GM21529 (cell line): ENCODE measurements at regions not wholly inside any gene's neighbourhood (a gene's known extent, or its start where the extent isn't known, plus 50 kb on each side); places are given as distances from the start of the nearest gene placed in this dataset.

ENCODE experiments used
- ATAC-seq: cut with Tn5 transposase; IDR thresholded peaks from one replicate; pipeline ENCODE4 v1.9.1; 2021; ENCODE audit not compliant: unreplicated experiment

DNA sequence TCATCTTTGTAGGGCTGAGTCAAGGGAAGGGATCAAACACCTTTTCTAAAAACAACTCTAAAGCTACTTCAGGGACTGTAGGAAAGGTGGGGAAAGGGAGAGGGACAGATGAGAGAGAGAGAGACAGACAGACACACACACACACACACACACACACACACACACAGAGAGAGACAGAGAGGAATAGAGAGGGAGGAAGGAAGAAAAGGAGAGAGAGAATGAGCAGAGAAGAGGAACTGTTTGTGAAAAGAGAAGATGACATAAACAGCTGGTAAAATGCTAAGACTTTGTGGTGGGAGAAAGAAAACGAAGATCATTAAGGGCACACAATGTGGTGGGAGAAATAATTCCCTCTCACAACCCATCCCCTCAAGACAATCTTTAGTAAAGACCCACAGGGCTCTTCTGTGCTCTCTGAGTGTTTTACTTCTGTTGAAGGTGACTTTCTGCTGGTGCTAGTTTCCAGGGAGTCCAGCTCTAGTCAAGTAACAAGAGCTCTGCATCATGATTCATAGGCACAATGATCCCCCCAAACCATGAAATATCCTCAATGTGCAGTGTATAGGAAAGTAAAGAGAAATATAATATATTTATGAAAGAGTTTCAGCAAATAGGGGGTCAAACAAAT is 77.2 kb upstream of the STK17B start:
- no peak for ATAC-seq

DNA sequence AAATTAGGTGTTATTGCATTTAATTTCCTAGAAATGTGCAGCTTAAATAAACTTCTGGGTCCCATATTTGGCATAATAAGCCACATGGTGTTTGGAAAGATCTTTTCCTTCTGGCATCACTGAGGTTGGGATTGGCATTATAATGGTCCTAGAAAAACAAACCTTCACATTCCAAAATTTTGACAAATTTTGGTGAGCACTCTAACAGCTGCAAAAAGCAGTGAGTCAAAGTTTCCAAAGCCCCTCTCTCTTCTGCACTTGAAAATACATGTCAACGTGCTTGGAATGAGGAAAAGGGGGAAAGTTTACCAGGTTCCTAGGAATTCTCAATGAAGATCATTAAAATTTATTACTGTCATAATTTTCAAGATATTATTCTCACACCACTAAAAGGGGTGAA is 77.8 kb upstream of the STK17B start:
- ATAC-seq = no peak

DNA sequence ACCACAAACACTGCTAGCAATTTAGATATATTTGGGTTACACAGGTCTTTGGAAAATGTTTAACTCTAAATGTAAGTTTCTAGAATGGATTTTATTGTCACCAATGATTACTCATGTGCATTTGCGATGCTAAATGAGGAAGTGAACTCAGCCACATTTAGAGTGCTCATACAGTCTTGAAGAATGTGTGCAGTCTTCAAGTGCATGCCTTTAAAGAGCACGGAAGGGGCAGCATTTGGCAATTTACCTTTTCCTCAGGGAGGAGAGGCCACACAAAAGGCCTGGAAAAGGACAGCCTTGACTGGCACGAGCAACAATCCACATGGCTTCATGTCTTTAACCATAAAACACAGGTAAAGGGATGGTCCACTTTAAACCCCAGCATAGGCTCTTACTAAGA is 78.5 kb upstream of the STK17B start:
- peak; percentile 88 for ATAC-seq

DNA sequence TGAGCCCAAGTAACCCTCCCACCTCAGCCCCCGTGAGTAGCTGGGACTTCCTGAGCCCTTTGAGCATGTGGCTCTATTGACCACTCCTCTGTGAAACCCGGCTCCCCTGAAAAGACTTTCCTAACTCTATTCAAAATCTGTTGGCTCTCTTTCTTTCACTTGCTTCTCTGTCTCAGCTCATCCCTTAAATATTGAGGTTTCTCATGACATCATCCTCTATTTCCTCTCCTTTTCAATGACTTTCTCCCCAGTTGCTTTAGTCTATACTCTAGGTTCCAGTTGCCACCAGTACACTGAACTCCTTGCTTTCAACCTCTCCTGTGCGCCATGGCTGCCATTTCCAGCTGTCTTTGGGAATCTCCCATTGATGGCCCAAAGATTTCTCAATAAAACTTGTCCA is 79.8 kb upstream of the STK17B start:
- ATAC-seq = no peak

DNA sequence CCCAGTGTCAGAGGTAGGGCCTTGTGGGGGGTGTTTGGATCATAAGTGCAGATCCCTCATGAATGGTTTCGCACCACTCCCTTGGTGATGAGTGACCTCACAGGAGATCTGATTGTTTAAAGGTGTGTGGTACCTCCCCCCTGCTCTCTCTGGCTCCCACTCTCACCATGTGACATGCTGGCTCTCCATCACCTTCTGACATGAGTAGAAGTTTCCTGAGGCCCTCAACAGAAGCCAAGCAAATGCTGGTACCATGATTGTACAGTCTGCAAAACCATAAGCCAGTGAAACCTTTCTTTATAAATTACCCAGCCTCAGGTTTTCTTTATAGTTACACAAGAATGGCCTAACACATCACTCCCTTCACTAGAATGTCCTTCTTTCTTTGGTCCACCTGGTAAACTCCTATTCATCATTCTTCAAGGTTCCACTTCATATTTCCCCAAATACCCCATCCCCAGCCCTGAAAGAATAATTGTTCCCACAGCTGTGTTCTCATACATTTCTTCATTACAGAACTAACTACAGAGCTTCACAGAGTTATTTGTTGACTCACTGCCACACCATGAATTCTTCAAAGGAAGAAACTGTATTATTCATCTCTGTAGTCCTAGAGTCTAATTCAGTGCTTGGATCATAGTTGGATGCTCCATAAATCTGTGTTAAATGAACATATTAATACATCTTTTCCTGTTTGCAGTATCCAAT is 81.2 kb upstream of the STK17B start:
- no peak for ATAC-seq

DNA sequence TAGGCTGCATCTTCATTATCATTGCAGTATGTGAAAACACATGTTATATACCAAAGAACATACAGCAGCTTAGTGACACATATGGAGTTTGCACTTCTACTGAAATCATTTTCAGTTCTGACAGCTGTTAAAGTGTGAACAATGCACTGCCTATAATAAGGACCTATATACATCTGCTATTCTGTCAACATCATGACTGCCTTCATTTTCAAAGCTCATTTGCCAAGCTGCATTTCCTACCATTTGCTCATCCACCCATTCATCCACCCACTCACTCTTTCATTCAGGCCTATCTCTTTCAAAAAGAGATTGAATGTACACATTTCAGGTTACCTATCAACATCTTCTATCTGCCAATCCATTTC is 81.7 kb upstream of the STK17B start:
- ATAC-seq = no peak

DNA sequence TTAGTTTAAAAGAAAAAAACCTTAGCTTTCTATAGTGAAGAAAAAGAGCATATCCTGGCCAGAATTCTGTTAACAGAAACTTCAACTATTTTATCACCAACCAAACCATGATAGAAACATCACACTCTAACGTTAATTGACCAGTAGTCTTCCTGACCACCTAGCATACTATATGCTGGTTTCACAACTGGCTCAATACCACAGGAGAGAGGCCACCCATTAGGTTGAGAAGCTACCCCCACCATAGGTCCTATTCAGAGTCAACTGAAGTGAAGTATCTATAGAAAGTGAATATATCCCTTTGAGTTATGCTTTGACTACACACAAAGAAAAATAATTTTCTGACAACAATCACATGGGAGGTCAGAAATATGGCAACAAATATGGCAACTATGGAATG is 85.2 kb upstream of the STK17B start:
- no peak for ATAC-seq

DNA sequence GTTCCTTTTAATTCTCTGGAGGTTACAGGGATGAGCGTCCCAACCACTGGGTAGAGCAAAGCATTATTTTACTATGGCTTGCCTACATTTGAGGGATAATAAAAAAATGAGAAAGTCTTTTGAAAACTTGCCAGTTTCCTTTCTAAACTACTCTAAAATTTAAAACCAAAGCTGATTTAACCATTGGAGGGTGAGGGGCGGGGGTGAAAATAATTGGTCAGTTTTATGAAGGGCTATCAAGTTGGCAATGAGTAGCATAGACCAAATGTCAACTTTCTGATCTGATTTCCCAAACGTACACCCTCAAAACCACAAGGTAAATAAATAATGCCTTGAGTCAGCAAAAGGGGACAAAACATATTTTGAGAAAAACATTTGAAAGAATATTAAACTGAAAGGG is 85.7 kb upstream of the STK17B start:
- ATAC-seq = no peak

DNA sequence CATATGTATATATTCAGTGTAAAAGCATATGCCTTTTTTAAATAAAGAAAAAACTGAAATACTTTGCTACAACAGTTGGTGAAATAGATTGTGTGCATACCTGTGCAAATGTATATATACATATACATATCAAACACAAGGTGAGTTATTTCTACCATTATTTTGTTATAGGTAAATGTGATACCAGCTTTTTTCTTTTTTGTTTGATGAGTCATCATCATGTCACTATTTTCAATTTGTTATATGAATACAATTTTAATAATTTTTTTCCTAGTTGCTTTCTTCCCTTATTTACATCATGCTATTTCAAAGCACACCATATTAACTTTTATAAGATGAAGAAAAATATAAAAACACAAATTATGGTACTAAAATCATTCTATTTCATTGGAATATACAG is 87.0 kb upstream of the STK17B start:
- no peak for ATAC-seq

DNA sequence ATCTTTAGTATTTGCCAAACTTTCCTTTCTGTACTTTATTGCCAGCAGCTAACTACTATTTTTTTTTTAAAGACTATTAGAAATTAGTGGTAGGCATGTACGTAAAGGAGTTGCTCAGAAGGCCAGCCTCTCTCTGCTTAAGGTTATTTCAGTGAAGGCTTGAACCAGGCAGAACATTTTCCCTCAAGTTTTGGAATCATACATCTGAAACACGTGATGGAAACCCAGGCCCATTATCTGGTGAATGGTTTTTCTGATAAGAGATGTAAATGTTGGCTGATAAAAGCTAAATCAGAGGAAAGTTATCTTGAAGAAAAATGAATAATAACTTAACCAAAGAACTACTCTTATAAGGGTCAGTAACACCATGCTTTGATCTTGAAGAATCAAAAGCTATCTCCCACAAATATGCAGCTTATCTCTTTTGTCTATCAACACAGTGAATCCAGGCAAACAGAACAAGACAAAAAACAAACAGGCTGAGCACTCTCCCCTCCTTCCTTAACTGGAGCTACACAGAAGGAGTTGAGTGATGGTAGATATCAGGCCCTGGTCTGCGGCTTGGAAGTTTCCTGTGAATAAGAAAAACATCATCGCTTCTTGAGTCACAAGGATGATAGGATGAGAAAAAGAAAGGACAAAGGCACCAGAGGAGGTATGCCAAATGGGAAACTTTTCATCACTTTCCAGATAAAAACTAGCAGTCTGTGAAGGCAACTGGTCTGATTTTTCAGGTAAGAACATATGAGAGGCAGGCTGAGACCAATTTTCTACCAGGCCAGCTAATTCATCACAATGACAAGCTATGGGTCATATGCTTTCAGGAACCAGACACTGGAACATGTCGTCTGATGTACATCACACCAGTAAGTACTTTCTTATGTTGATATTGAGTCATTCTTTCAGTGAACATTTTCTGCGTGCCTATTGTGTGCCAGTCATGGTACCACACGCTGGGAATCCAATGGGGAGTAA is 88.4 kb upstream of the STK17B start:
- no peak for ATAC-seq

DNA sequence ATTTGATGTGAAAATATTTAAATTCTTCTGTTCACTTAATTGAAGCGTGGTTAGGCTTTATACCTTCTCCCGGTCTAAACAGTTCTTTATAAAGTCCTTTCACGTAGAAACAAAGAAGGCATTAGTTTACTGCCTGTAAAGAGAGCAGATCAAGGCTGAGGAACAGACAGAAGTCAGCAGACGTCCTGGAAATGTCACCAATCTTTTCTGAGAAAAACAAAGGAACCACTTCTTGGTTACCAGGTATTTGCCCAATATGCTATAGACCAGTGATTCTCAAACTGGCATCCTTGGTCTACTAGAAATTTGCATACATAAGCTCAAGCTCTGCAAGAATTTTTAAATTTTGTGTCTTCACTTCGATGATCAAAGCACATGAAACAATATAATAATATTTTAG is 89.2 kb upstream of the STK17B start:
- ATAC-seq = no peak

DNA sequence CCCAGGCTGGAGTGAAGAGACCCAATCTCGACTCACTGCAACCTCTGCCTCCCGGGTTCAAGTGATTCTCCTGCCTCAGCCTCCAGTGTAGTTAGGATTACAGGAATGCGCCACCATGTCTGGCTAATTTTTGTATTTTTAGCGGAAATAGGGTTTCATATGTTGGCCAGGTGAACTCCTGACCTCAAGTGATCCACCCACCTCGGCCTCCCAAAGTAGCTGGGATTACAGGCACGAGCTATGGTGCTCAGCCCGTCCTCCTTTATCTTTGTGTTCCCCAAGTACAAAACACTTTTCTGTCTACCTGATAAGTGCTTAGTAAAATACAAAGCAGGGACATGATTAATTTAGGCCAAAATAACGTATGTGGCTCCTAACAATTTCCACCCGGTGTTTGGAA is 91.2 kb upstream of the STK17B start:
- no peak for ATAC-seq

DNA sequence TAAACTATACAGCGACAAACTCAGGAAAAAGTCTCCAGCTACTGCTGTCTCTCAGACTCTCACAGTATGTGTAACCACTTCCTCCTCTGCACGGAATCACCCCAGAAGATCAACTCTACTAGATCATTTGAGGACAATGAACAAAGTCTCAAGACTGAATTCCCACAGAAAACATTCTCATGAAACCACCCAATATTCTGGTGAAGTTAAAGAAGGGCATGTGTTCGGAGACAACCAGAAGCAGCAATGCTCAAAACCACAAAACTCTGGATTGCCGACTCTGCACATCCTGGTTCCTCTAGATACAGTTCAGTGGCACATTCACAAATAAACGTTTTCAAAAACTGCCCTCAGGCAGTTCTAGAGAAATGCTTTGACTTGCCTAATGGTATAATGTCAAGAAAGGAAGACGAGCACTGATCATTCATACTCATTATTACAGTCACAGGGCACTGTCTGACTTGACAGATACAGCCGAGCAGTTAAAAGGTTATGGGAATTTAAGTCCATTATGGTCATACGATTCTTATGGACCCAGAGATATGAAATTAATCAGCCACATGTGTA is 91.9 kb upstream of the STK17B start:
- ATAC-seq = peak; percentile 97

DNA sequence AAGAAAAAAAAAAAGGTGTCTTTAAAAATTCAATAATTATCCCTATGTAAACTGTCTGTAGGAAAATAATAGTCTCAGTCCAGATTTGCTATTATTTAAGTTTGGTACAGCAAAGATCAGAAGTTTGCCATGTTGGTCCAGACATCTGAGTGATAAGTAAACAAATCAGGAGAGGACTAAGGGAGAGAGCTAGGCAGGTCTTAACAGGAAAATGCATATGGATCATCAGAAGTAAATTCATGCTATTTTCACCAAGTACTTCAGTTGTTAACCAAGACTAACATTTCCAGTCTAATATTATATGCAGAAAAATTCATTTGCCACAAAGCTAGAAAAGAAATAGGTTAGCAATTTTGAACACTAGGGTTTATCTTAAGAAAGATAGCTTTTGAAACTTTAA is 95.0 kb upstream of the STK17B start:
- ATAC-seq = no peak

DNA sequence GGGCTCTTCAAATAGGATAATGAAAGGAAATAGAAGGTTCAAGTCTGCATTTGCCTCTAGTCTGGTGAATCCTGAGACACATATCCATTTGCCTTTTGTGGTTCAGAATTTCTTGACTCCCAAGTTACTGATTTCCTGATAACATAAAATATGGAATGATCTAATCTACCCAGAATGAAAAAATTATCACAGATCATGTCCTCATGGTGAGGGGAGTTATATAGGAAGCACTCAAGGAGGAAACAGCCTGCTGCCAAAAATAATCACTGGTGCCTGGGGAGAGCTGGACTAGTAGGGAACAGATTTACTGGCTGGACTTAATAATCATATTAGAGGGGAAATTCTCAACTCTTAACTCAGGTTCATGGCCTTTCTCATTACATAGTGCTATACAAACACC is 95.5 kb upstream of the STK17B start:
- ATAC-seq = no peak

DNA sequence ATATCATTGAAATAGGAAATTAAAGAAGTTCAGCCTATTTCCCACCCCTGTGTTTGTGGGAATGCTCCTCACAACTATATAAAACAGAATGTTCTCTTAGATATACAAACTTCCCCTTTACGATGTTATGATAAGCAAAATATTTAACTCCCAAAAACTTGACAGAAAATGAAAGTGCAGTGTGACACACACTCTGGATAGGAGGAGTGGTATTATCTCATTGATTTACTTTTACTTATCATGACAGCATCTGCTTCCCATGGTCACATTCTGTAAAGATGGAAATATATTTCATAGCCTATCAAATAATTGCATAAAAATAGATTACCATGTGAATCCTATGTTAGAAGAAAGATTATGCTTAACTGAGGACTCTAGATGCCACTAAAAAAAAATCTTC is 96.6 kb upstream of the STK17B start:
- ATAC-seq = no peak

DNA sequence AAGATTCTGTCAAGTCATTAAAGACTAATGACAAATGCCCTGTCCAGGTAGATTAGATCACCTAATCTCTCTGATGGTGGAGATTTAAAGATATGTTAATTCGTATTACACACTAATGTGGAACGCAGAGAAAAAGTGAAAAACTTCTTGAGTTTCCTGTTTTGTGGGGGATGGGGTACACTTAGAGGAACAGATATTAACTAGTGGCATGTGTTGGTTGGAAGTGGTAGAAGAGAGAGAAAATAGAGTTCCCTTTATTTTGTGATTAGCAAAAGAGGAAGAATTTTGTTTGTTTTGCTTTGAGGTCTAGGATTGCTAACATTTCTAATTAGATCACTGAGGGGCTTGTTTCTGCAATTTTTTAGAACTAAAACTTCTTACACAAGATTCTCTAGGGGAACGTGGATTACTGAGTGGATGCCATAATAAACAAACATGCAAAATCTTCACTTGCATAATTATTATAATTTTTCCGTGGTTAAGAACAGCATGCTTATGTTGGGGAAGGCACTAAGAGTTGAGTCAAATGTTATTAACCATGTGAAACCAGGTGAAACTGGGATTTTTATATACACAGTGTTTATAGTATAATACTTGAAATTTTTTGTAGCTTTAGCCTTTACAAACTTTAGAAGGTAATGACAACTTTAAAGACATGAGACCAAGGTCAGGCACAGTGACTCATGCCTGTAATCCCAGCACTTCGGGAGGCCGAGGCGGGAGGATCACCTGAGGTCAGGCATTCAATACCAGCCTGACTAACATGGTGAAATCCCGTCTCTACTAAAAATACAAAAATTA is 97.4 kb upstream of the STK17B start:
- ATAC-seq = peak; percentile 42

DNA sequence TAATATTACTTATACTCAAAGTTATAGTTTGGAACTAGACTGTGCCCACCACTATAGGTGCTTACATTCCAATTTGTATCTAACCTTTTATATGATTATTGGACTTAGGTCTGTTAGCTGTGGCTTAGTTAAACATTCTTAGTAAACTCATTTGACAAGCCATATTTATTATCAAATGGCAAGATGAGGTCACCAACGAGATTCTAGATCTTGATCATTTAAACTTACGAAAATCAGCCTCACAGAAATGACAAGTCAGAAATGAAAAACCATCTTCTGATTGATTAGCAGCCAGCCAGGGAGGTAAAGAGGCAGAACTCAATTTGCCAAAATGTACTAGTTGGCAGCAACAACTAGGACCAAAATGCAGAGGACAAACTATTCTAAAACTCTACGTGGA is 100.4 kb upstream of the STK17B start:
- no peak for ATAC-seq

DNA sequence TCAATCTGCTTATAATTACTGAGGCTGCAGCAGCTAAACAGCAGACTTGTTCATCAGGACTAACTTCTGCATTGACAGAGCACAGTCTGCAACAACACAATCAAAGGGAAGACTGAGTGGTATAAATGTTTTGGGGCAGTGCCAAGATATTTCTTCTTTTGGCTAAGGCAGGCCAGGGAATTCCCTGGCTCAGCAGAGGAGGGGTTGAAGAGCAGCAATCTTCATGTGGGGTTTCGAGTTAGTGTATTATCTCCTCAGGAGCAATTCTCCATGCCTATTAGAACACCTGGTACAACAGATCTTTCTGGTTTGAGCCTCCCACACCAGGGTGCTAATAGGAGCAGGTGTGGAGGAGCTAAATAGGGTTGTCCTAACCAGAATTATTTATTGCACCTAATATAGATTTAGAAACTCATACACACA is 103.0 kb upstream of the STK17B start:
- peak; percentile 44 for ATAC-seq

DNA sequence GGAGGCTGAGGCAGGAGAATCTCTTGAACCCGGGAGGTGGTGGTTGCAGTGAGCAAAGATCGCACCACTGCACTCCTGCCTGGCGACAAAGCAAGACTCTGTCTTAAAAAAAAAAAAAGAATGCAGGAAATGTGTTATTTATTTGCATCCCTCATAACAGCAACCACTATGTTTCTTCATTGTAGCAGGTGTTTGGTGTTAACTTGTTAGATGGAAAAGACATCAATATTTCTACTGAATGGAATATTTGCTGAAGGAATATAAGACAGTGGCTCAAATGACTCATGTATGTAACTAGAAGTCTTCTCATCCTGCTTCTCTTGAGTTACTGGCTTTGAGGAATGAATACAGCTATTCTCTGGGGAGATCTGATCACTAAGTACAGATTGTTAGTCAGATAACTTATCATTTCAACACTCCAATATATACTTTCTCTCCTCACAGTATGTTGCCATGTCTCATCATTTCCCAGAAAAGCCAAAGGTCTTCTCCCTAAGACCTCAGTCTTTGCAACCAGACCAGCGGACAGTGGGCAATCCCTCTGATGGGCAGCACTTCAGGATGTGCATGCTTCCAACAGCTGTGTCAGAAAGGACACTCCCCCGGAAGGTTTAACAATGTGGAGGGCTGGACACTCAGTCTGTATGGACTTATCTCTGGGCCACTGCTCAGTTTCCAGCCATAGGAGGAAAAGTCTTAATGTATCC is 104.4 kb upstream of the STK17B start:
- peak; percentile 36 for ATAC-seq
